MCF 10A (cell line): ENCODE measurements at regions not wholly inside any gene's neighbourhood (a gene's known extent, or its start where the extent isn't known, plus 50 kb on each side); places are given as distances from the start of the nearest gene placed in this dataset.
"Not testable (repeated sequence)": the region's sequence is repeated elsewhere in the genome, so short reads cannot be mapped to it uniquely, and the experiment has no call there.

Experiments
- BruUV-seq: library from RNA; stranded (reverse); fragments of 400-500 nt; replicated peaks from 2 replicates; lab custom pipeline; 2021; lab: Mats Ljungman, UMichigan
- CTCF ChIA-PET: fragments of 300-600 bp; sonication (Branson Sonifier 250); formaldehyde crosslinking; extraction: SDS; loops from one replicate; lab custom pipeline; 2021; ENCODE audit warnings: antibody characterized with exemption, inconsistent platforms; lab: Yijun Ruan, JAX
- POLR2A ChIA-PET: fragments of 300-600, 350-650 bp; sonication (Branson Sonifier 250); formaldehyde crosslinking; extraction: SDS; loops from one replicate; lab custom pipeline; 2020; ENCODE audit warnings: antibody characterized with exemption, inconsistent platforms; lab: Yijun Ruan, JAX
- DNase-seq: peaks from one replicate; pipeline ENCODE4 v3.0.0-alpha.2; 2018; ENCODE audit not compliant: unreplicated experiment
- H3K27ac Mint-ChIP-seq: one replicate; pipeline ENCODE4 v1.8.0; 2022; ENCODE audit warnings: mild to moderate bottlenecking, low read depth, mixed read lengths; ENCODE audit not compliant: unreplicated experiment
- H3K27me3 Mint-ChIP-seq: one replicate; pipeline ENCODE4 v1.8.0; 2022; ENCODE audit warnings: mixed read lengths; ENCODE audit not compliant: insufficient read depth, unreplicated experiment
- H3K36me3 Mint-ChIP-seq: one replicate; pipeline ENCODE4 v1.8.0; 2022; ENCODE audit warnings: mild to moderate bottlenecking, moderate library complexity, mixed read lengths; ENCODE audit not compliant: insufficient read depth, unreplicated experiment
- H3K4me1 Mint-ChIP-seq: one replicate; pipeline ENCODE4 v1.8.0; 2022; ENCODE audit warnings: mixed read lengths; ENCODE audit not compliant: insufficient read depth, unreplicated experiment
- H3K4me3 Mint-ChIP-seq: one replicate; pipeline ENCODE4 v1.8.0; 2022; ENCODE audit warnings: mild to moderate bottlenecking, moderate library complexity, mixed read lengths; ENCODE audit not compliant: unreplicated experiment
- H3K9me3 Mint-ChIP-seq: one replicate; pipeline ENCODE4 v1.8.0; 2022; ENCODE audit warnings: mixed read lengths; ENCODE audit not compliant: unreplicated experiment
- intact Hi-C: fragments of 100-400 bp; cut with micrococcal nuclease; formaldehyde crosslinking; loops from 2 replicates; pipeline ENCODE4 v1.14.1; 2022
- TF ChIP-seq, protein P1 (sequence below): fragments of 200-600 bp; IDR thresholded peaks from one replicate; pipeline ENCODE4 v1.8.0; 2022; ENCODE audit warnings: antibody characterized with exemption, mild to moderate bottlenecking; ENCODE audit not compliant: unreplicated experiment

DNA sequence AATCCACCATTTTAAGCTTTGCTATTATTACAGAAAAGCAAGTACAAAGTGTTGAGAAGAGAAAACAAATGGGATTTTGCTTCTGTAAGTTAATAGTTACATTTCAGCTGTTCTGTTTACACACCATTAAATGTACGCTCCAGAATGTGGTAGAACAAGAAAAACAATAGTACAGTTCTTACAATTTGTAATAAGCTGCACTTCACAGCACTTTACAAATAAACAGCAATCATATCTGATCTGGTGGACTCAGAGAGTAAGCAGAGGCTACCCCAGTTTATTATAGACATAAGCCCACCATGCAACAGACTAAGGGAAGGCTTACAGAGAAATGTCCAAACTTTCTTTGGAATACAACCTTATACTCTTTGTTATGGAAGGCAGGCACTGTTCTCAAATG, 126.4 kb downstream of the OXSM start:
- H3K4me1 Mint-ChIP-seq: no peaks in the 10 kb centered on the region
- no TSS peak for BruUV-seq
- H3K9me3 Mint-ChIP-seq: no peaks in the 10 kb centered on the region
- no peak for DNase-seq
- no peaks in the 10 kb centered on the region for H3K36me3 Mint-ChIP-seq
- H3K27ac Mint-ChIP-seq: no peak overlapping the region
- intact Hi-C loops: no loop called here
- TF ChIP-seq, protein P1, sequence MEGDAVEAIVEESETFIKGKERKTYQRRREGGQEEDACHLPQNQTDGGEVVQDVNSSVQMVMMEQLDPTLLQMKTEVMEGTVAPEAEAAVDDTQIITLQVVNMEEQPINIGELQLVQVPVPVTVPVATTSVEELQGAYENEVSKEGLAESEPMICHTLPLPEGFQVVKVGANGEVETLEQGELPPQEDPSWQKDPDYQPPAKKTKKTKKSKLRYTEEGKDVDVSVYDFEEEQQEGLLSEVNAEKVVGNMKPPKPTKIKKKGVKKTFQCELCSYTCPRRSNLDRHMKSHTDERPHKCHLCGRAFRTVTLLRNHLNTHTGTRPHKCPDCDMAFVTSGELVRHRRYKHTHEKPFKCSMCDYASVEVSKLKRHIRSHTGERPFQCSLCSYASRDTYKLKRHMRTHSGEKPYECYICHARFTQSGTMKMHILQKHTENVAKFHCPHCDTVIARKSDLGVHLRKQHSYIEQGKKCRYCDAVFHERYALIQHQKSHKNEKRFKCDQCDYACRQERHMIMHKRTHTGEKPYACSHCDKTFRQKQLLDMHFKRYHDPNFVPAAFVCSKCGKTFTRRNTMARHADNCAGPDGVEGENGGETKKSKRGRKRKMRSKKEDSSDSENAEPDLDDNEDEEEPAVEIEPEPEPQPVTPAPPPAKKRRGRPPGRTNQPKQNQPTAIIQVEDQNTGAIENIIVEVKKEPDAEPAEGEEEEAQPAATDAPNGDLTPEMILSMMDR: no peak
- ChIA-PET CTCF (interaction anchor here (0.6 kb wide), 1 partner anchor 50 kb away, joined by 3 read pairs; no protein-coding TSS in a partner anchor), POLR2A (interaction anchor here (0.7 kb wide), 1 partner anchor 524 kb away, joined by 3 read pairs; no protein-coding TSS in a partner anchor)
- no peaks in the 10 kb centered on the region for H3K27me3 Mint-ChIP-seq
- H3K4me3 Mint-ChIP-seq: no peak overlapping the region

DNA sequence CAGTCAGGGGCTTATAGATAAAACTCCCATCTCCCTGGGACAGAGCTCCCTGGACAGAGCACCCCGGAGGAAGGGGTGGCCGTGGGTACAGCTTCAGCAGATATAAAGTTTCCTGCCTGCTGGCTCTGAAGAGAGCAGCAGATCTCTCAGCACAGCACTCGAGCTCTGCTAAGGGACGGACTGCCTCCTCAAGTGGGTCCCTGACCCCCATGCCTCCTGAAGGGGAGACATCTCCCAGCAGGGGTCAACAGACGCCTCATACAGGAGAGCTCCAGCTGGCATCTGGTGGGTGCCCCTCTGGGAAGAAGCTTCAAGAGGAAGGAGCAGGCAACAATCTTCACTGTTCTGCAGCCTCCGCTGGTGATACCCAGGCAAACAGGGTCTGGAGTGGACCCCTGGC, 142.1 kb downstream of the OXSM start:
- POLR2A ChIA-PET, DNase-seq, BruUV-seq, intact Hi-C loops, H3K4me3 Mint-ChIP-seq, H3K27me3 Mint-ChIP-seq, H3K4me1 Mint-ChIP-seq, H3K27ac Mint-ChIP-seq, H3K36me3 Mint-ChIP-seq: not testable (repeated sequence)
- peaks cover 16% of the 10 kb centered on the region for H3K9me3 Mint-ChIP-seq
- CTCF ChIA-PET: interaction anchor here (0.5 kb wide), 1 partner anchor 738 kb away, joined by 3 read pairs; no protein-coding TSS in a partner anchor

DNA sequence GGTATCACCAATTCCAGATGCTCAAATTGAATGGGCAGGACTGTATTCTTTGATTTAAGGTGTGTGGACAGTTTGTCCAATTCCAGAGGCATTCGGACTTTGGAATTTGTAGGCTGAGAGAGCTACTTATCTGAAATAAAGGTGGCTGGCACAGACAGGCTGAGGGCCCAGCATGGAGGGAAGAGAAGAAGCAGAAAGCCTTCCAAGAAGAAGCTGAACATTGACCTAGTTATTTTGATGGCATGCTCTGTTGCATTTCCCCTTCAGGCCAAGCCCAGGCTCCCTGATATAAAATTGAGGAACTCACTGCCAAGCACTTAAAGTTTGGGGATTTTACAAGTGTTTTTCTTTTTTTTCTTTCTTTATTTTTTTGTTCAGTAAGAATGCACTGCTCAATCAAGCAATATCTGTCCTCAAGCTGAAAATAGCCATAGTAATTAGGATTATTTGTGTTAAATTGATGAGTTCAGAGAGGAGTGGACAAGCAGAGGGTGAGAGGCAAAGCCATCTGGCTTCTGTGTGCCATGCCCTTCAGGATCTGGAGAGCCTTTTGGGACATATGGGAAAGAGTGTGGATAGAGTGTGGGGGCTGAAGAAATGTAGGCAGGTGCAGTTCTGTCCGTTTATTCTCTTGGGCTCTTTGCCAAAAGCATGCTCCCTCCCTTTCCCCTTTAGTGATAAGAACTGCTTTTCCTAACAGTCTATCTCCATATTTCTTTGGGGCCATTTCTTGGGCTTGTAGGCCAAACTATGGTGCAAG, 148.9 kb downstream of the OXSM start:
- BruUV-seq: no TSS peak
- POLR2A ChIA-PET: no interaction called here
- no peaks in the 10 kb centered on the region for H3K27me3 Mint-ChIP-seq

DNA sequence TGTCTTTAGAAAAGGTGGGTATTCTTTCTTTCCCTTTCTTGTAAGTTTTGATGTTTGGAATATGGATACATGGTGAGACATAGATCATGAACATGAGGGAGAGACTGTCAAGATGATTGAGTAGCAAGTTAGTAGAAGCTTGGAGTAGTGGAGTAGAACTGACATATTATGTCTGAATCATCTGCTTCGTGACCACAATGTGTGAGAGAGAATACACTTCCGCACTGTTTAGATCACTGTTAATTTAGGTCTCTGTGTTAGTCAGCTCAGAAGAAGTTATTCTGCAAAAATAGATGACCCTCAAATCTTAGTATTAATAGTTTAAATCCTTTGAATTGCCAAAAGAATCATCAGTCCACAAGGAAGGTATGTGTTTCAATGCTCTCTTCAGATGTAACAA, 151.0 kb downstream of the OXSM start:
- ChIA-PET POLR2A (no interaction called here), CTCF (no interaction called here)
- no peak for DNase-seq

More for the DNA sequence above, 148.9 kb downstream of the OXSM start:
- TF ChIP-seq, protein P1: no peak
- intact Hi-C loops: no loop called here
- Mint-ChIP-seq H3K27ac (no peak overlapping the region), H3K4me1 (no peaks in the 10 kb centered on the region), H3K36me3 (no peaks in the 10 kb centered on the region), H3K4me3 (no peak overlapping the region), H3K9me3 (peaks cover 11% of the 10 kb centered on the region)
- CTCF ChIA-PET: interaction anchor here (0.7 kb wide), 1 partner anchor 816 kb away, joined by 3 read pairs; no protein-coding TSS in a partner anchor
- no peak for DNase-seq

More for the DNA sequence above, 151.0 kb downstream of the OXSM start:
- TF ChIP-seq, protein P1: no peak
- Mint-ChIP-seq H3K9me3 (no peaks in the 10 kb centered on the region), H3K4me3 (no peak overlapping the region), H3K4me1 (no peaks in the 10 kb centered on the region), H3K27ac (no peak overlapping the region), H3K36me3 (no peaks in the 10 kb centered on the region), H3K27me3 (no peaks in the 10 kb centered on the region)
- intact Hi-C loops: no loop called here
- no TSS peak for BruUV-seq
